ENCODE measurements at regions not wholly inside any gene's neighbourhood (a gene's known extent, or its start where the extent isn't known, plus 50 kb on each side); places are given as distances from the start of the nearest gene placed in this dataset.

GRCh38 chr13:59348617-59349016 lies 815.1 kb downstream of the DIAPH3 start:
- H3K4me3 ChIP-seq: no peak overlapping the region
- no peaks in the 10 kb centered on the region for H3K4me1 ChIP-seq (ENCODE audit: low read depth)
- H3K27ac ChIP-seq: no peak overlapping the region
- H3K27me3 ChIP-seq: no peaks in the 10 kb centered on the region
- H3K9me3 ChIP-seq (ENCODE audit: low read depth): no peaks in the 10 kb centered on the region
- no peak for DNase-seq (ENCODE audit: low read depth in 1 of 2, low spot score in 1 of 2)
- no peaks in the 10 kb centered on the region for H3K36me3 ChIP-seq
- TF ChIP-seq CTCF (IDR thresholded peaks at IDR 0.05; ENCODE audit: low read depth, low read length): no peak

GRCh38 chr13:59352600-59352999 lies 811.1 kb downstream of the DIAPH3 start:
- Histone ChIP-seq H3K4me1 (ENCODE audit: low read depth) (no peaks in the 10 kb centered on the region), H3K36me3 (no peaks in the 10 kb centered on the region), H3K27ac (no peak overlapping the region), H3K27me3 (no peaks in the 10 kb centered on the region), H3K9me3 (ENCODE audit: low read depth) (no peaks in the 10 kb centered on the region), H3K4me3 (no peak overlapping the region)
- no peak for DNase-seq (ENCODE audit: low read depth in 1 of 2, low spot score in 1 of 2)
- TF ChIP-seq CTCF (IDR thresholded peaks at IDR 0.05; ENCODE audit: low read depth, low read length): no peak

- H3K27ac ChIP-seq: no peak overlapping the region
- no peak for DNase-seq (ENCODE audit: low read depth in 1 of 2, low spot score in 1 of 2)
- H3K4me3 ChIP-seq: no peak overlapping the region
- no peaks in the 10 kb centered on the region for H3K36me3 ChIP-seq
- no peaks in the 10 kb centered on the region for H3K27me3 ChIP-seq
- no peaks in the 10 kb centered on the region for H3K4me1 ChIP-seq (ENCODE audit: low read depth)
- no peaks in the 10 kb centered on the region for H3K9me3 ChIP-seq (ENCODE audit: low read depth)
- no peak for TF ChIP-seq CTCF (IDR thresholded peaks at IDR 0.05; ENCODE audit: low read depth, low read length)
These were observed 808.9 kb downstream of the DIAPH3 start for GRCh38 chr13:59354665-59355369.

- no peaks in the 10 kb centered on the region for H3K27me3 ChIP-seq
- H3K4me3 ChIP-seq: no peak overlapping the region
- TF ChIP-seq CTCF (IDR thresholded peaks at IDR 0.05; ENCODE audit: low read depth, low read length): no peak
- no peaks in the 10 kb centered on the region for H3K4me1 ChIP-seq (ENCODE audit: low read depth)
- peak in 1 of 2 donors; percentile 98 for DNase-seq (ENCODE audit: low read depth in 1 of 2, low spot score in 1 of 2)
- H3K27ac ChIP-seq: no peak overlapping the region
- no peaks in the 10 kb centered on the region for H3K36me3 ChIP-seq
- H3K9me3 ChIP-seq (ENCODE audit: low read depth): no peaks in the 10 kb centered on the region
These were observed 807.1 kb downstream of the DIAPH3 start for GRCh38 chr13:59356607-59357006.

GRCh38 chr13:59358014-59358413 lies 805.7 kb downstream of the DIAPH3 start:
- no peaks in the 10 kb centered on the region for H3K9me3 ChIP-seq (ENCODE audit: low read depth)
- no peak overlapping the region for H3K27ac ChIP-seq
- no peaks in the 10 kb centered on the region for H3K36me3 ChIP-seq
- no peak overlapping the region for H3K4me3 ChIP-seq
- TF ChIP-seq CTCF (IDR thresholded peaks at IDR 0.05; ENCODE audit: low read depth, low read length): no peak
- no peak for DNase-seq (ENCODE audit: low read depth in 1 of 2, low spot score in 1 of 2)
- no peaks in the 10 kb centered on the region for H3K4me1 ChIP-seq (ENCODE audit: low read depth)
- no peaks in the 10 kb centered on the region for H3K27me3 ChIP-seq
